PC-9 (cell line): ENCODE measurements at regions not wholly inside any gene's neighbourhood (a gene's known extent, or its start where the extent isn't known, plus 50 kb on each side); places are given as distances from the start of the nearest gene placed in this dataset.

Experiments
- BruUV-seq: library from RNA; stranded (reverse); fragments of 400-500 nt; replicated peaks from 2 replicates; lab custom pipeline; 2021; lab: Mats Ljungman, UMichigan
- CTCF ChIA-PET: fragments of 300-600 bp; sonication (Branson Sonifier 250); formaldehyde crosslinking; loops from one replicate; lab custom pipeline; 2022; ENCODE audit warnings: antibody characterized with exemption; lab: Charles Lee
- POLR2A ChIA-PET: fragments of 300-600 bp; sonication (Branson Sonifier 250); formaldehyde crosslinking; loops from one replicate; lab custom pipeline; 2022; ENCODE audit warnings: antibody characterized with exemption; ENCODE audit not compliant: unreplicated experiment; lab: Charles Lee
- DNase-seq, 2 experiments: peaks; one replicate each; pipeline versions ENCODE4 v3.0.0 to v3.0.0-alpha.2; 2015 to 2022; ENCODE audit warnings: mixed read lengths in 1 of 2
- H2AFZ ChIP-seq: fragments of 200-600 bp; sonication (generic); 2 replicates; pipeline ENCODE4 v1.8.1; 2017; ENCODE audit warnings: antibody characterized with exemption
- H3F3A ChIP-seq: fragments of 200-600 bp; sonication (generic); 2 replicates; pipeline ENCODE4 v1.8.1; 2017; ENCODE audit warnings: antibody characterized with exemption, mild to moderate bottlenecking, low read depth; ENCODE audit not compliant: insufficient read depth
- H3K27ac ChIP-seq: fragments of 200-600 bp; sonication (generic); 2 replicates; pipeline ENCODE4 v1.6.1; 2016; ENCODE audit warnings: mixed run types
- H3K27me3 ChIP-seq: fragments of 200-600 bp; sonication (generic); 2 replicates; pipeline ENCODE4 v1.6.1; 2016; ENCODE audit warnings: low read depth, mixed run types; ENCODE audit not compliant: insufficient read depth
- H3K36me3 ChIP-seq: fragments of 200-600 bp; sonication (generic); 2 replicates; pipeline ENCODE4 v1.6.1; 2016; ENCODE audit warnings: low read depth, mixed run types
- H3K4me1 ChIP-seq: fragments of 200-600 bp; sonication (generic); replicated peaks from 2 replicates; pipeline ENCODE4 v1.6.1; 2016; ENCODE audit warnings: mixed run types; ENCODE audit not compliant: insufficient read depth
- H3K4me2 ChIP-seq: fragments of 200-600 bp; sonication (generic); 2 replicates; pipeline ENCODE4 v1.6.1; 2017; ENCODE audit warnings: mixed run types
- H3K4me3 ChIP-seq: fragments of 200-600 bp; sonication (generic); 2 replicates; pipeline ENCODE4 v1.6.1; 2016; ENCODE audit warnings: mixed run types
- H3K79me2 ChIP-seq: fragments of 200-600 bp; sonication (generic); 2 replicates; pipeline ENCODE4 v1.6.1; 2017; ENCODE audit warnings: low read depth, mixed run types
- H3K9me2 ChIP-seq: fragments of 200-600 bp; sonication (generic); 2 replicates; pipeline ENCODE4 v1.8.1; 2017; ENCODE audit warnings: mild to moderate bottlenecking; ENCODE audit not compliant: insufficient read depth
- H3K9me3 ChIP-seq: fragments of 200-600 bp; sonication (generic); 2 replicates; pipeline ENCODE4 v1.8.1; 2016; ENCODE audit warnings: low read depth; ENCODE audit not compliant: insufficient read depth
- H4K20me1 ChIP-seq: fragments of 200-600 bp; sonication (generic); 2 replicates; pipeline ENCODE4 v1.8.1; 2017; ENCODE audit not compliant: insufficient read depth
- EZH2 ChIP-seq: fragments of 200-600 bp; sonication (generic); IDR thresholded peaks from 2 replicates; pipeline ENCODE4 v1.8.0; 2017; ENCODE audit warnings: antibody characterized with exemption, low read depth
- intact Hi-C: fragments of 100-400 bp; cut with micrococcal nuclease; formaldehyde crosslinking; loops from one replicate; pipeline ENCODE4 v1.10.0; 2022; ENCODE audit not compliant: unreplicated experiment
- TF ChIP-seq, protein P1 (sequence below): fragments of 200-600 bp; sonication (generic); conservative IDR thresholded peaks from 2 replicates; pipeline ENCODE4 v1.6.1; 2017; ENCODE audit warnings: mixed run types, antibody characterized with exemption, mild to moderate bottlenecking, moderate library complexity

DNA sequence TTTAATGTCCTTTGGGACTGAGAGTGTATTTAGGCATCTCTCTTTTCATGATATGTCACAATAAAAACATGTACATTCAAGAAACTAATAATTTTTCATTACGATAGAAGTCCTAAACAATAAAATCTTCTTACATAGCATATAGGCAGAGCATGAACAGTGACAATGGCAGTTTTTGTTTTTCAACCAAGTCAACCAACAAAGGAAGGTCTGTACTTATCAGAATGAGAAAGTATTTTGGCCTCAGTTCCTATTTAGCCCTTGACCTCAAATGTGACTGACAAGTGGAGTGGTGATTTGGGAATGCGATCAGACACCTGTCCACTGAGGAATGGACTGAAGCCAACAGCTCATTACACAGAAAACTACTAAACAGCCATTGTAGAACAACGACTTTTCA, 219.5 kb downstream of the TMEM161B start:
- Histone ChIP-seq H3F3A (no peaks in the 10 kb centered on the region), H3K4me1 (peaks cover 14% of the 10 kb centered on the region; the same call in 1 of the 2 replicates), H3K4me3 (no peak overlapping the region), H3K27me3 (no peaks in the 10 kb centered on the region), H2AFZ (no peak overlapping the region), H3K4me2 (no peak overlapping the region), H3K9me3 (no peaks in the 10 kb centered on the region), H3K27ac (no peak overlapping the region), H4K20me1 (no peaks in the 10 kb centered on the region), H3K79me2 (no peaks in the 10 kb centered on the region), H3K36me3 (no peaks in the 10 kb centered on the region), H3K9me2 (no peaks in the 10 kb centered on the region)
- no peak for DNase-seq
- BruUV-seq, result no TSS peak
- POLR2A ChIA-PET, result no interaction called here
- intact Hi-C loops, result no loop called here
- TF ChIP-seq, protein P1, sequence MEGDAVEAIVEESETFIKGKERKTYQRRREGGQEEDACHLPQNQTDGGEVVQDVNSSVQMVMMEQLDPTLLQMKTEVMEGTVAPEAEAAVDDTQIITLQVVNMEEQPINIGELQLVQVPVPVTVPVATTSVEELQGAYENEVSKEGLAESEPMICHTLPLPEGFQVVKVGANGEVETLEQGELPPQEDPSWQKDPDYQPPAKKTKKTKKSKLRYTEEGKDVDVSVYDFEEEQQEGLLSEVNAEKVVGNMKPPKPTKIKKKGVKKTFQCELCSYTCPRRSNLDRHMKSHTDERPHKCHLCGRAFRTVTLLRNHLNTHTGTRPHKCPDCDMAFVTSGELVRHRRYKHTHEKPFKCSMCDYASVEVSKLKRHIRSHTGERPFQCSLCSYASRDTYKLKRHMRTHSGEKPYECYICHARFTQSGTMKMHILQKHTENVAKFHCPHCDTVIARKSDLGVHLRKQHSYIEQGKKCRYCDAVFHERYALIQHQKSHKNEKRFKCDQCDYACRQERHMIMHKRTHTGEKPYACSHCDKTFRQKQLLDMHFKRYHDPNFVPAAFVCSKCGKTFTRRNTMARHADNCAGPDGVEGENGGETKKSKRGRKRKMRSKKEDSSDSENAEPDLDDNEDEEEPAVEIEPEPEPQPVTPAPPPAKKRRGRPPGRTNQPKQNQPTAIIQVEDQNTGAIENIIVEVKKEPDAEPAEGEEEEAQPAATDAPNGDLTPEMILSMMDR, result no peak
- no peak for TF ChIP-seq EZH2
- CTCF ChIA-PET, result no interaction called here

DNA sequence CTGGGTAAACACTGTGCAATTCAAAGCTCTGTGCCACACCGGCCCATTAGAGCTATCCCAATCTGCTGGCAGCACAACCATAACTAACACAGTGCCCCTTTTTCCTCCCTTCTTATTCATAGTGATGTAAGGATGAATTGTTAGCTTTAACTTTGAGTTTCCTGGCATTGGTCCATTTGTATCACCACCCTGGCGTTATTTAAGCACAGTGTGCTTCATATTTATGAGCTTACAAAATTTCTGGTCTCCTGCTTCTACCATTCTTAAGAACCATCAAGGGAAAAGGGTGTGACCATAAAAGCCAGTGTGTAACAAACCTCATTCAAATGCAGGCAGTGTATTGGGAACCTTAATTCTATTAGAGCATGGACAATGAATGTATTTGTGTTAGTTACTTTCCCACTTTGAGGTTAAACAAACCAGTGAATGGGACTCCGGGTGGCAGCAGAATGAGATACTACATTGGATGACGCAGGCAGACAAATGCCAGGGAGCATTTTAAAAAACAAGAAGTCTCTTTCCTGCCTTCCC, 222.6 kb downstream of the TMEM161B start:
- Histone ChIP-seq H3K4me2 (no peak overlapping the region), H3K9me3 (no peaks in the 10 kb centered on the region), H3K27me3 (no peaks in the 10 kb centered on the region), H3K4me1 (peaks cover 3% of the 10 kb centered on the region; the same call in 1 of the 2 replicates), H3K9me2 (no peaks in the 10 kb centered on the region), H3K4me3 (no peak overlapping the region), H3K79me2 (no peaks in the 10 kb centered on the region), H2AFZ (no peak overlapping the region), H3K27ac (no peak overlapping the region), H3K36me3 (no peaks in the 10 kb centered on the region), H4K20me1 (no peaks in the 10 kb centered on the region), H3F3A (no peaks in the 10 kb centered on the region)
- ChIA-PET CTCF (interaction anchor here (0.6 kb wide), 1 partner anchor 151 kb away, joined by 3 read pairs; no protein-coding TSS in a partner anchor), POLR2A (no interaction called here)
- no peak for DNase-seq
- BruUV-seq, result no TSS peak
- TF ChIP-seq, protein P1, result no peak
- TF ChIP-seq EZH2, result no peak
- intact Hi-C loops, result no loop called here

DNA sequence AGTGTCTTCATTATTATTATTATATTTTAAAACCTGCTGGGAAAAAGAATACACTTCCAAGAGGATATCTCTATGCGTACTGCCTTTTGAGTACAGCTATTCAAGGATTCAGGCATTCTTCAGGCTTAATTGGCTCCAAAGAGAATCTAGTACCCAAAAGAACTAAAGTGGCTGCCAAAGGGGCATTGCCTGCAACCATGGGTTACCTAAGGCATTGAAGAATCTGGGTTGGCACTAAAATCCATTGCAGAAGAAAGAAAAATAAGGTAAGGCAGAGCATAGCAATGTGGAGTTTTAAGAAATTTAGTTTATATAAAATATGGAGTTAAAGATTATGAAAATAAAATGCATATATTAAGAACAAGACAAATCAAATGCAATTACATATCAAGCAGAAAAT, 223.5 kb downstream of the TMEM161B start:
- ChIA-PET CTCF (no interaction called here), POLR2A (no interaction called here)
- Histone ChIP-seq H3K4me1 (no peaks in the 10 kb centered on the region), H3K36me3 (no peaks in the 10 kb centered on the region), H3K9me3 (no peaks in the 10 kb centered on the region), H3K4me2 (no peak overlapping the region), H3F3A (no peaks in the 10 kb centered on the region), H2AFZ (no peak overlapping the region), H4K20me1 (no peaks in the 10 kb centered on the region), H3K9me2 (no peaks in the 10 kb centered on the region), H3K27ac (no peak overlapping the region), H3K79me2 (no peaks in the 10 kb centered on the region), H3K4me3 (no peak overlapping the region), H3K27me3 (no peaks in the 10 kb centered on the region)
- no TSS peak for BruUV-seq
- DNase-seq, result no peak
- intact Hi-C loops, result no loop called here
- TF ChIP-seq, protein P1, result no peak
- TF ChIP-seq EZH2, result no peak
